GM21390 (cell line): ENCODE measurements at regions not wholly inside any gene's neighbourhood (a gene's known extent, or its start where the extent isn't known, plus 50 kb on each side); places are given as distances from the start of the nearest gene placed in this dataset.
"Not testable (repeated sequence)": the region's sequence is repeated elsewhere in the genome, so short reads cannot be mapped to it uniquely, and the experiment has no call there.

Experiments
- ATAC-seq: cut with Tn5 transposase; IDR thresholded peaks from one replicate; pipeline ENCODE4 v1.9.1; 2021; ENCODE audit not compliant: unreplicated experiment

DNA sequence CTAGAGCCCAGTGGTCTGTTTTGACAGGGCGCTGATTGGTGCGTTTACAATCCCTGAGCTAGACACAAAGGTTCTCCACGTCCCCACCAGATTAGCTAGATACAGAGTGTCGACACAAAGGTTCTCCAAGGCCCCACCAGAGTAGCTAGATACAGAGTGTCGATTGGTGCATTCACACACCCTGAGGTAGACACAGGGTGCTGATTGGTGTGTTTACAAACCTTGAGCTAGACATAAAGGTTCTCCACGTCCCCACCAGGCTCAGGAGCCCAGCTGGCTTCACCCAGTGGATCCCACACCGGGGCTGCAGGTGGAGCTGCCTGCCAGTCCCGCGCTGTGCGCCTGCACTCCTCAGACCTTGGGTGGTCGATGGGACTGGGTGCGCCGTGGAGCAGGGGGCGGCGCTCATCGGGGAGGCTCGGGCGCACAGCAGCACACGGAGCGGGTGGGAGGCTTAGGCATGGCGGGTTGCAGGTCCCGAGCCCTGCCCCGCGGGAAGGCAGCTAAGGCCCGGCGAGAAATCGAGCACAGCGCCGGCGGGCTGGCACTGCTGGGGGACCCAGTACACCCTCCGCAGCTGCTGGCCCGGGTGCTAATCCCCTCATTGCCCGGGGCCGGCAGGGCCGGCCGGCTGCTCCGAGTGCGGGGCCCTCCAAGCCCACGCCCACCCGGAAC, 122.0 kb upstream of the ANKH start:
- not testable (repeated sequence) for ATAC-seq

DNA sequence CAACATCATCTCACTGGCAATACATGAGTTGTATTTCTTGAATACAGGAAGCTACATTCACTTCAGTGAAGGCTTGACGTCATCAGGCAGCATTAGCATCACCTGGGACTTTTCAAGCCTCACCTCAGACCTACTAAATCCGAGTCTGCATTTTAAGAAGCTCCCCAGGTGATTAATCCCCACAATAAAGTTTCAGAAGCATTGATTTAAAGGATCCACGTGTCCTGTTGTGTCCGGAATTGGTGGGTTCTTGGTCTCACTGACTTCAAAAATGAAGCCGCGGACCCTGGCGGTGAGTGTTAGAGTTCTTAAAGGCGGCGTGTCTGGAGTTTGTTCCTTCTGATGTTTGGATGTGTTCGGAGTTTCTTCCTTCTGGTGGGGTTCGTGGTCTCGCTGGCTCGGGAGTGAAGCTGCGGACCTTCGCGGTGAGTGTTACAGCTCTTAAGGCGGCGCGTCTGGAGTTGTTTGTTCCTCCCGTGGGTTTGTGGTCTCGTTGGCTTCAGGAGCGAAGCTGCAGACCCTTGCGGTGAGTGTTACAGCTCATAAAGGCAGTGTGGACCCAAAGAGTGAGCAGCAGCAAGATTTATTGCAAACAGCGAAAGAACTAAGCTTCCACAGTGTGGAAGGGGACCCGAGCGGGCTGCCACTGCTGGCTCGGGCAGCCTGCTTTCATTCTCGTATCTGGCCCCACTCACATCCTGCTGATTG, 121.3 kb upstream of the ANKH start:
- peak; percentile 81 for ATAC-seq

DNA sequence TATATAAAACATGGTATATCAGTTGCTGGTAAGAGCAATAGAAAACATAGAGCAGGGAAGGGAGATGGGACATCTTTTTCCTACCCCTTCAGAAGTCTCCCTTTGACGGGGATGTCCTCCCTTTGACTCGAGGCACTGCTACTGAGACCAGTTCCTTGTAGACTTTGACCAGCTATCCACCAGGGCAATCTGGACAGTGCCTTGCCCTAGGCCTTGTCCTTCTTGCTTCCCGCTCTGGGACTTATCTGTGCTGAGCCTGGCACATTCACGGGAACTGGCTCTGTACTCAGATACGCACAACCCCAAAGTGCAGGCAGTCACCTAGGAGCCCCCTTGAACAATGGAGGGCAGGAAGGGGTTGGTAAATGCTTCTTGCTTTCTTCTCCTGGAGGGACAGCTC, 116.6 kb upstream of the ANKH start:
- no peak for ATAC-seq

DNA sequence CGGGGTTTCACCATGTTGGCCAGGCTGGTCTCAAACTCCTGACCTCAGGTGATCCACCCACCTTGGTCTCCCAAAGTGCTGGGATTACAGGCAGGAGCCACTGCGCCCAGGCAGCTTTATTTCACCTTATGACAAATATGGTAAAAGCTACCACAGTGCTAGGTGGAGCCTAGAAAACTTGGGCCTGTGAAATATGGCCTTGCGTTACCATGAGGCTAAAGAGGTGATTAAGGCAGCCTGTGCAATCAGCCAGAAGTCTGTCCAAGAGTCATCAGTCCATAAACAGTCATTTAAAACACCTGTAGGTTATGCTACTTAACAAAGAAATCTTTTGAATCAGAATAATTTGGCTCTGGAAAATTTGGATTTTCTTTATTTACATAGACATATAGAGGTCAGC, 114.8 kb upstream of the ANKH start:
- ATAC-seq: no peak

DNA sequence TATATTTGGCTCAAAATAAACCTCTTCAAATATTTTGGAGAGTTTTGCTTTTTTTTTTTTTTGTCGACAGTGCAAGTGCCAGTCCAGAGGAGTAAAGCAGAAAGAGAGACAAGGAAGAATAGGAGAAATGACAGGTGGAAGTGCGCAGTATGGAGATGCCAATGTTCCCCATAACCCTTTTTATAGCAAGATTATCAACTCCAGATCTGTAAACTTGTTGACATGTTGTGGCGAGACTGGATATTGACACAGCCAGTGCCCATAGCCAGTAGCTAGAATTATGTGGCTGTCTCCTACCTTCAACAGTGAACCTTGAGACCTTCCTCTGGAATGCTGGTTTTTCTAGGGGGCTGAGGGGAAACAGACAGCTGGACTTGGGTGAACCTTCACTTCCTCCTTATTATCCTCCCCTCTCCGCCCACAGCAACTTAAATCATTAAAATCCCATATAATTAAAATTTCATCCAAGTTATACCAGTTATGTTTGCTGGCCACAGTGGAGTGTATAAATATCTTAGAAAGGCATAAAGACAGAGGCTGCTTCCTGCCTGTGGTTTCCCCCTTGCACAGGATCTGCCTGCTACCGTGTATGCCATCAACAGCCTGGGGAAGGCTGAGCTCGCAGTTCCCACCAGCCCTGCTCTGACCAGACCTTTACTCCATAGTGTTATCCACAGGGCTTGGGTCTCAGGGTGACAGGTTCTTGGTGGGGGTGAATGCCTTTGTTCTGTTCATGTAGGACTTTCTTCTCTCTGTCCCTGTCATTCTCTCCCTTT, 112.3 kb upstream of the ANKH start:
- ATAC-seq: no peak

DNA sequence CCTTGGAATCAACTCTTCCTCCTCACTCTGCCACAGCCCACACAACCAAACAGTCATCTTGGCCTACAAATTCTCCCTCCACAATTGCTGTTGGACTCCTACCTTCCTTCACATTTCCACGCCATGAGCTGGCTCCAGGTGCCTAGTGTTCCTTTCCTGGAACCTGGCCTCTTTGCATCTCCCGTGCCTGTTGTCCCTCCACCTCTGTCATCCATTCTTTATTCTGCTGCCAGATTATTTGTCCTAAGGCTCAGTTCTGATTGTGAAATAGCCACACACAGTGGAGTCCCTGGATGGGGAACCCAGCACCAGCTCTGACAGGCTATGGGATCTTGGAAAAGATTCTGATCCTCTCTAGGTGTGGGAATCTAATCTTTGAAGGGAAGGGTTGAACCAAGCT, 109.1 kb upstream of the ANKH start:
- no peak for ATAC-seq

DNA sequence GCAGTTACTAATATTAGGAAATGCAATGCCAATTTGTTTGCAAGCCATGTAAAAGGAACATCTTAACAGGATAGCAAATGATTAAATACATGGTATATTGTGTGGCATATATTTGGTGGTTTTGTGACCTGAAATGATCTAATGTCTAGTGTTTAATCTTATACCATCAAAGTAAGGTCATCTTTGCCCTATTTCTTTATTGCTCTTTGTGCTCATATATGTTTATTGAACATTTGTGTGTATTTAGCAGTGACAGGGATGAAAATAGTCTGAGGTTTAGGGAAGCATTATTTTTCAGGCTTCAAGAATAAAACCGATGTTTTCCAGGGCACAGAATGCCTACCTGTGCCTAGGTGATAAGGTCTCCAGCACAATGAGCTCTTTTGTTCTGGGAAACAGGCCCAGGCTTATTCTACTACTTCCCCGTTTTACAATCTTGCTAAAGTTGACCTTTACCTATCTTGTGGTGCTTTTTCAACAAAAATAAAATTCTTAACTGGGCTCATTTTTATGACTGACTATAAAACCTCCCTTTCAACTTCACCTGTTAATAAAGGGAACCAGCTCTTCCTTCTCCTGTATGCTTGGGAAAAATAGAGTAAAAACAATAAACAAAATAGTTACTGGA, 105.6 kb upstream of the ANKH start:
- ATAC-seq: no peak

DNA sequence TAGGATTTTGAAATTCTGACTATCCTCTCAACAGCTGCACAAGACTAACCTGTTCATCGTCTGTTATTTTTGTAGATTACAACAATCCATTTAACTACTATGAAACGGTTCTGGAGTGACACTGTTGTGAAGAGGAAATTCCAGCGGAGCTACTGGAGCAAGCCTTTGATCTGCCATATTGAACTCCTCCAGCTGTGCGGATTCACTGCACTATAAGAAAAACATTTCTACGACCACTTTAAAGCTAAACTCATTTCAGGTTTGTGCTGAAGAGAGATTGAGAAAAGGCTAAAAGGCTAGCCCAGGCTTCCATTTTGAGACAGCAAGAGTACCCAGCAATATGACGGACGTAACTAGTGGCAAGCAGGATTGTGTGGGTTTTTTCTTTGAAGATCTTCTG, 104.9 kb upstream of the ANKH start:
- no peak for ATAC-seq

DNA sequence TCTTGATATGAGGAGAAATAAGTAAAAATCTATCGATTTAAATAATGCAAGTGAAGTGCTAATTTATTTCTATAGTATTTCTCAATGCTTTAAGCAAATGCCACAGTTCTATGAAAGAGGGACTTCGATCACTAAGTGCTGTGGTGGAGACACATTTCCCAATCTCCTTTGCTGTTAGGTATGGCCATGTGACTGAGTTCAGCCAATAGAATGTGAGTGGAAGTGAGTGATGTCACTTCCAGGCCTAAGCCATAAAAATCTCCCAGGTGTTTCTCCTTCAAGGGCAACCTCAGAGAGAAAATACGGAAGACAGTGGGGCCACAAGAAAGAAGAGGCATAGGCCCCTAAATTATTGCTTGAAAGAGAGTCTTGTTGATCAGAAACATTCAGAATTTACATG, 100.3 kb upstream of the ANKH start:
- no peak for ATAC-seq

DNA sequence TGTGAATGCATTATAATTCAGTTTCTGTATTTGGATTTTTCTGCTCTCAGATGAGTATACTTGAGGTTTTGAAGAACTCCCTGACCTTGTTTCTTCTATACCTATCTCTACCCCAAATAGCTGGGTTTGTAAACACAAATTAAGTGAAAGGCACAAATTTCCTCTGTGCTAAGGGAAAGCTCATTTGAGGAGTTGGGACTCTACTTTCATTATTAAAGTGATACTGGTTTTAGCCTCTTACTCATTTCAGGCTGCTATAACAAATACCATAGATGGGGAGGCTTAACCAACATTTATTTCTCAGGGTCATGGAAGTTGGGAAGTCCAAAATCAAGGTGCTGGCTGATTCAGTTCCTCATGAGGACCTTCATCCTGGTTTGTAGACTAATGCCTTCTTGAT, 97.2 kb upstream of the ANKH start:
- no peak for ATAC-seq

DNA sequence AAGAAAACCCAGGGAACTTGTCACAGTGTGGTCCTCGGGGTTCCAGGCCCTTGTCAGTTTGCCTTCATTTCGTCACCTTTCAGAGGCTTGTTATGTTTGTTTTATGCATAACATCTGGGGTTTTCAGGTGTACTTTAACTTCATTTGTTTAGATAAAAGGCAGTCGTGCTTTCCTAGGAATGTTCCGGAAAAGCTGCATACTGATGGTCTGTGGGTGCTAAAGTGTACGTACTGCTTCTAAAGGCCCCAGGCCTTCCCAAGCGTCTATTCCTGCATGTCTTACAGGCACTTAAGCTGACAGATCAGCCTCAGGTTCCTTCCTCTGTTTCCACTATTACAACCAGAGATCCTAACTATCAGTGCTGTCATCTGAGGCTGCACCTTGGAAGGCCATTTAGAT, 95.6 kb upstream of the ANKH start:
- ATAC-seq: no peak

DNA sequence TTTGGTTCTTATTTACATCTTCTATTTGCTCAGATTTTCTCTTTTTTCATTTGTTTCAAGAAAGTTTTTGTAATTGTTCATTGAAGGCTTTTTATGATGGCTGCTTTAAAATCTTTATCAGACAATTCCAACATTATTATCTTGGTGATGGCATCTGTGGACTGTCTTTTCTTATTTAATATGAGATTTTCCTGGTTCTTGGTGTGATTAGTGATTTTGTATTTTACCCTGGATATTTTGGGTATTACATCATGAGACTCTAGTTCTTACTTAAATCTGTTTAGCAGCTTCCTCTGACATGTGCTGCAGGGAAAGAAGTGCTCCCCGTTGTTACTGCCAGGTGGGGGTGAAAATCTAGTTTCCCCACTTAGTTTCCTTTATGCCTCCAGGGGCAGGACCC, 94.2 kb upstream of the ANKH start:
- no peak for ATAC-seq

DNA sequence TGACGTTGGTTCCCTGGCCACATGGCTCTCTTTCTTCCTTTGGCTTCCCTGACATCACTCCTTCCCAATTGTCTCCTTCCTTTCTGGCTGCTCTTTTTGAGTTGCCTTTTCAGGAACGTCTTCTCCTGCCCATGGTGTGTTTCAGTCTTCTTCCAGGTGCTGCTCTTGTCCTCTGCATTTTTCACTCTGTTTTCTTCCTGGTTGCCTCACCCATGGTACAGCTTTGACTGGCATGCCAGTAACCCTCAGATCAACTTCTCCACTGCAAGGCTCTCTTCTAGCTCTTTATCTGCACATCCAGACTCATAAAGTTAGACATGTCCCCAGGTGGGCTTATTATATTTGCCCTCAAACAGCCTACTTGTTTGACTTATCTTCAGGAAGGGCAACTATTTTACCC, 91.0 kb upstream of the ANKH start:
- no peak for ATAC-seq

DNA sequence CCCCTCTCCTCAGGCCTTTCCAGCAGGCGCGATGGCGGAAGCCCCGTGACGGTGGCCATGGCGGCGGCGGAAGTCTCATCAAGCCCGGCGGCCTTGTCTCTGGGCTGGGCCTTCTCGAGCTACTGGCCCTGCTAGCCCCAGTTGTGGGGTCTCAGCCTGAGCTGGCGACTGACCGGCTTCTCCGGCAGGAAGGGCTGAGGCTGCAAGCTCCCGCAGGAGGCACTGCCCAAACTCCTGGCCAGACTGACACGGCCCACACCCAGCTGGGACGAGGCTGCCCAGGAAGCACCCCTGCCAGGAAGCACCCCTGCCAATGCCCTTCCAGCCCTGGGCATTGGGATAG, 88.5 kb upstream of the ANKH start:
- ATAC-seq: no peak

DNA sequence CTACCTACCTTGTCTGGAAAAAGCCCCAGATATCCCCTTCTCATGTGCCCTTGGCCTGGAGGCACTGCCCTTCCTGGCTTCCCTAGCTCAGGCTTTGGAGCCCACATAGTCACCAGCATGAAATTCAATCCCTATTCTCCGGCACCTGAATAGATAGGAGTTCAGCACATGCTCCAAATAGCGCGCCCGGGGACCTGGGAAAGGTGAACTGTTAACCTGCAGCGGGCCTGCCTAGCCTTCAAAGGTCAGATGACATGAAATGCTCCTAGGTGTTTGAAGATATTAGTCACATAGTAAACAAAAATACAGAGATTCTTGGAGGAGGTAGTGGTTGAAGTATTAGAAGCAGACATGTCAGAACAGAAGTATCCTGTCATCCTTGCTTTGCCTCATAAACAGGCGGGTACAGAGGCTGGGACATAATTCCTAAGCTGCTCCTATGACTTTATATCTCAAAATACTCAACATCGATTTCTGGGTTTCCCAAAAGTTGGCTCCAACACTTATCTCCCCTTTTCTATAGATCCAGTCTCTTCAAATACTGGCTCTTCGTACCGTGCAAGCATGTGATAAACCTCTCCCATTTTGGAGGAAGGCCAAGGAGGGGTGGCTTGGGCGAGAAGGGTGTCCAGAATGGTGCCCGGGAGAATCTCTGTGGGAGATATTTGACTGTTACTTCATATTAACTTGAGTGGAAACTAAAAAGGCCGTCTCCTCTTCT, 88.0 kb upstream of the ANKH start:
- ATAC-seq: no peak

DNA sequence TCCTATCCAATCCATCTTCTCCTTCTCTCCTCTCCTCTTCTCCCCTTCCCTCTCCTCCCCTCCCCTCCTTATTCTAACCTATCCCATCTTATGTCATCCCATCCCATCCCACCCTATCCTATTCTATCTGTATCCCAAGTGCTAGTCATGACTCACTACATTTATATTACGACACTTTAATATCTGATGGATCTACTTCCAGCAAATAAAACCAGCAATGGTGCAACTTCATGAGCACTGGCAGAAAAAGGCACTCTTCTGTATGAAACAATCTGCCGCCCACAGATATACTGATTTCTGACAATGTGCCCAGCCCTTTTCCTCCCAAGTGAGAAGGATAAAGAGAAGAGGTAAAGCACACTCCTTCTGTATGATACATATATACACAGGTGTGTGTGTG, 86.6 kb upstream of the ANKH start:
- no peak for ATAC-seq

DNA sequence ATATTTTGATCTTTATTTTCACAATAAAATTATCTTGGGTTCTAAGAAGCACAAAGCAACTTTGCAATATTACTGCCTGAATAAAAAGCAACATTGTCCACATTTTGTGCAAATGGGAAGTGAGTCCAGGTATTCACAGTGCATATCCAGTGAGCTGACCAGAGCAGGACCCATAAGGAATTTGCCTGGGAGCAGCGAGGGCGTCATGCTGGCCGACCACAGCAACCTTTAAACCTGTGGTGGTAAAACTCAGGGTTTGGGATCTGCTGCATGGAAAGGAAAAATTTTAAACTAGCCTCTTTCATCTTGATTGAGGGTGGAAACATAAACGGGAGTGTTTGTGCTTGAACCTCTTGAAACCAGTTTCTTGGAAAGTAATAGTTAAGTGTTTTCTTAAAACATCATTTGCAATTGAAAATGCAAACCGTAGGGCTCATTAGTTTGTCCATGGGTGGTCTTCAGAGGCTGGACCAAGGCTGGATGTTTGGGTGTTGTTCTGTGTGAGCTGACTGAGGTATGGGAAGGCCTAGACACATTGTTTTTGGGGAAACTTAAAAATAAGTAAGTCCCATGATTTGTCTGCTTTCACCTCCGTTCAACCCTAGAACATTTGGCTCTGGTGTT, 85.0 kb upstream of the ANKH start:
- ATAC-seq: no peak

DNA sequence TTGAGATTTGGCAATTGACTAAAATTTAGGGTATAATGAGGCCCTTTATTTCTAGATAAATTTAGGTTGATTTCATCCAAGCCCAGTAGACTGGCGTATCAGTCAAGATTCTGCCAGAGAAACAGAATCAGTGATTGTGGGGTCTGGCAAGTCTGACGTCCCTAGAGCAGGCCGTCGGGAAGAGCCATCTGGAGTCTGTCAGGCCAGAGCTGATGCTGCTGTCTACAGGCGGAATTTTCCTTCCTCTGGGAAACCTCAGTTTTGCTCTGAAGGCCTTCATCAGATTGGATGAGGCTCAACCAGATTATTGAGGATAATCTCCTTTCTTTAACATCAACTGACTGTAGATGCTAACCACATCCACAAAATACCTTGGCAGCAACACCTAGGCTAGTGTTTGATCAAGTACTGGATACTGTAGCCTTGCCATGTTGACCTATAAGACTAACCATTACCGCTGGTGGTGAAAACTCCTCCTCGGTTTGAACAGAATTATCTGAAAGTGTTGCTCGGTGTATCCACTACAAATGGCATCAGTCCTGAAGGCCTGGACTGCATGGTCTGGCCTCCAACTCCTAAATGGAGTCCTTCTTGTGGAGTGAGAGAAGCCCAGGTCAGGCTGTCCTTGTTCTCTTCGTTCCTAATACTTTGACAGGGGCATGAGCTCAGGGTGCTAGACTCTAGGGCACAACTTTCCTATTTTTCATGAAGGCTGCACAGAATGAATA, 83.2 kb upstream of the ANKH start:
- no peak for ATAC-seq

DNA sequence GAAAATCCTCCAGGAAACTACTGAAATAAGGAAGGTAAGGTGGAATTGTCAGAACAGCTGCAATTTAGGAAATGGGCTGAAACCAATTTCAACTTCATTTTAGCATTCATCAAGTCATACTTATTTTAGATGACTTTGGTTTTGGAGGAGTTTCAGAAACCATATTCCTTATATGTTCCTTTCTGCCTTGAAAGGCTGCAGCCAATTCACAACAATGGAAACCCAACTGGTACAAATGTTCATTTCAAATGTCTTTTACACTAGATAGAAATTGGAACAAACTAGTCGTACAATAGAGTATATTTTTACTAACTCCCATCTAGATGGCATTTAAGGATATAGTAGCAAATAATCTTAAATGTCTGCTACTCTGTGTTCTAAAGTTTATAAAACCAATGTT, 82.6 kb upstream of the ANKH start:
- ATAC-seq: no peak

DNA sequence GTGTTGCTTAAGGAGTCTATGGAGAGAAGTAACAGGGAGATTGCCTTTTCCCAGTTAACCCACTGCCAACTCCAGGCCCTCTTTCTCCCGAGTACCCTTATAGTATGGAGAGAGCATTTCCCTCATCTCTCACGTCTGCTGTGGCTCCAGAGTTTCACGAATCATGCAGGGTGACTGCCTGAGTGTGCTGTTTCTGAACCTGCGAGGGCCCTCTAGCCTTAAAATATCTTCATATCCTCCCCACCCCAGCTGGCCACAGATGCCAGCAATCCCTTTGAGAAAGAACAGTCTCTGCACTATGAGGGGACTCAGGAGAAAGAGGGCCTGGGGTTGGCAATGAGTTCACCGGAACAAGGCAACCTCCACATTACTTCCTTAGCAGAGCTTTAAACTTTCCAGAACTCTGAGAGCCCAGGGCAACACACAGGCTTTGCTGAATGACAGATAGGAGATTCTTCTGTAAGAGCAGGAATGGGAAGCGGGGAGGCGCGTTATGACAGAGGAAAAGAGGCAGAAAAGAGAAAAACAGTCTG, 81.6 kb upstream of the ANKH start:
- no peak for ATAC-seq
